Liver (tissue), 3 donors: ENCODE measurements at regions not wholly inside any gene's neighbourhood (a gene's known extent, or its start where the extent isn't known, plus 50 kb on each side); places are given as distances from the start of the nearest gene placed in this dataset.

Experiments used
- ATF3 ChIP-seq: IDR thresholded peaks from 2 replicates; pipeline ENCODE4 v1.6.1; 2016; ENCODE audit warnings: antibody characterized with exemption
- EGR1 ChIP-seq, 2 donors: IDR thresholded peaks; 2 replicates each; pipeline ENCODE4 v1.6.1; 2016 to 2018; ENCODE audit warnings: antibody characterized with exemption in 2 of 2, low read depth in 2 of 2
- HNF4A ChIP-seq, 2 donors: conservative IDR thresholded peaks; 2 replicates each; pipeline ENCODE4 v1.6.1; 2016; ENCODE audit warnings: antibody characterized with exemption in 2 of 2, mild to moderate bottlenecking in 2 of 2
- JUND ChIP-seq, 2 donors: IDR thresholded peaks; 2 replicates each; pipeline ENCODE4 v1.6.1; 2016; ENCODE audit warnings: antibody characterized with exemption in 2 of 2
- MAX ChIP-seq: IDR thresholded peaks from 2 replicates; pipeline ENCODE4 v1.6.1; 2016; ENCODE audit warnings: antibody characterized with exemption
- RAD21 ChIP-seq, 2 donors: IDR thresholded peaks; 2 replicates each; pipeline ENCODE4 v1.6.1; 2016; ENCODE audit warnings: antibody characterized with exemption in 2 of 2, mild to moderate bottlenecking in 2 of 2
- REST ChIP-seq: IDR thresholded peaks from 2 replicates; pipeline ENCODE4 v1.6.1; 2016; ENCODE audit warnings: antibody characterized with exemption, mild to moderate bottlenecking
- SP1 ChIP-seq: IDR thresholded peaks from 2 replicates; pipeline ENCODE4 v1.6.1; 2018; ENCODE audit warnings: antibody characterized with exemption, mild to moderate bottlenecking
- YY1 ChIP-seq: IDR thresholded peaks from 2 replicates; pipeline ENCODE4 v1.6.1; 2016; ENCODE audit warnings: antibody characterized with exemption, mild to moderate bottlenecking
- TF ChIP-seq, protein P1 (sequence below): IDR thresholded peaks from 2 replicates; pipeline ENCODE4 v1.6.1; 2016; ENCODE audit warnings: antibody characterized with exemption
- TF ChIP-seq, protein P2 (sequence below): fragments of 150-350 bp; IDR thresholded peaks from 2 replicates; pipeline ENCODE4 v1.5.1; 2017; ENCODE audit warnings: improper control_type of control experiment, low read depth, low read length; ENCODE audit not compliant: missing input control
- donor health status: healthy.
- donor health status: healthy.

- TF ChIP-seq, protein P1, sequence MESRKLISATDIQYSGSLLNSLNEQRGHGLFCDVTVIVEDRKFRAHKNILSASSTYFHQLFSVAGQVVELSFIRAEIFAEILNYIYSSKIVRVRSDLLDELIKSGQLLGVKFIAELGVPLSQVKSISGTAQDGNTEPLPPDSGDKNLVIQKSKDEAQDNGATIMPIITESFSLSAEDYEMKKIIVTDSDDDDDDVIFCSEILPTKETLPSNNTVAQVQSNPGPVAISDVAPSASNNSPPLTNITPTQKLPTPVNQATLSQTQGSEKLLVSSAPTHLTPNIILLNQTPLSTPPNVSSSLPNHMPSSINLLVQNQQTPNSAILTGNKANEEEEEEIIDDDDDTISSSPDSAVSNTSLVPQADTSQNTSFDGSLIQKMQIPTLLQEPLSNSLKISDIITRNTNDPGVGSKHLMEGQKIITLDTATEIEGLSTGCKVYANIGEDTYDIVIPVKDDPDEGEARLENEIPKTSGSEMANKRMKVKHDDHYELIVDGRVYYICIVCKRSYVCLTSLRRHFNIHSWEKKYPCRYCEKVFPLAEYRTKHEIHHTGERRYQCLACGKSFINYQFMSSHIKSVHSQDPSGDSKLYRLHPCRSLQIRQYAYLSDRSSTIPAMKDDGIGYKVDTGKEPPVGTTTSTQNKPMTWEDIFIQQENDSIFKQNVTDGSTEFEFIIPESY, result no peak
- TF ChIP-seq, protein P2, sequence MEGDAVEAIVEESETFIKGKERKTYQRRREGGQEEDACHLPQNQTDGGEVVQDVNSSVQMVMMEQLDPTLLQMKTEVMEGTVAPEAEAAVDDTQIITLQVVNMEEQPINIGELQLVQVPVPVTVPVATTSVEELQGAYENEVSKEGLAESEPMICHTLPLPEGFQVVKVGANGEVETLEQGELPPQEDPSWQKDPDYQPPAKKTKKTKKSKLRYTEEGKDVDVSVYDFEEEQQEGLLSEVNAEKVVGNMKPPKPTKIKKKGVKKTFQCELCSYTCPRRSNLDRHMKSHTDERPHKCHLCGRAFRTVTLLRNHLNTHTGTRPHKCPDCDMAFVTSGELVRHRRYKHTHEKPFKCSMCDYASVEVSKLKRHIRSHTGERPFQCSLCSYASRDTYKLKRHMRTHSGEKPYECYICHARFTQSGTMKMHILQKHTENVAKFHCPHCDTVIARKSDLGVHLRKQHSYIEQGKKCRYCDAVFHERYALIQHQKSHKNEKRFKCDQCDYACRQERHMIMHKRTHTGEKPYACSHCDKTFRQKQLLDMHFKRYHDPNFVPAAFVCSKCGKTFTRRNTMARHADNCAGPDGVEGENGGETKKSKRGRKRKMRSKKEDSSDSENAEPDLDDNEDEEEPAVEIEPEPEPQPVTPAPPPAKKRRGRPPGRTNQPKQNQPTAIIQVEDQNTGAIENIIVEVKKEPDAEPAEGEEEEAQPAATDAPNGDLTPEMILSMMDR, result no peak
- TF ChIP-seq MAX (no peak), EGR1 (IDR thresholded peaks at IDR 0.05; ENCODE audit: low read depth in 2 of 2) (no peak), REST (no peak), JUND (IDR thresholded peaks at IDR 0.05) (no peak), HNF4A (conservative IDR thresholded peaks at IDR 0.05) (no peak), SP1 (no peak), RAD21 (IDR thresholded peaks at IDR 0.05) (no peak), YY1 (no peak), ATF3 (no peak)
Measured at GRCh38 chr18:30596635-30597034, 445.9 kb downstream of the DSC3 start.
